ENCODE measurements at regions not wholly inside any gene's neighbourhood (a gene's known extent, or its start where the extent isn't known, plus 50 kb on each side); places are given as distances from the start of the nearest gene placed in this dataset.

DNA sequence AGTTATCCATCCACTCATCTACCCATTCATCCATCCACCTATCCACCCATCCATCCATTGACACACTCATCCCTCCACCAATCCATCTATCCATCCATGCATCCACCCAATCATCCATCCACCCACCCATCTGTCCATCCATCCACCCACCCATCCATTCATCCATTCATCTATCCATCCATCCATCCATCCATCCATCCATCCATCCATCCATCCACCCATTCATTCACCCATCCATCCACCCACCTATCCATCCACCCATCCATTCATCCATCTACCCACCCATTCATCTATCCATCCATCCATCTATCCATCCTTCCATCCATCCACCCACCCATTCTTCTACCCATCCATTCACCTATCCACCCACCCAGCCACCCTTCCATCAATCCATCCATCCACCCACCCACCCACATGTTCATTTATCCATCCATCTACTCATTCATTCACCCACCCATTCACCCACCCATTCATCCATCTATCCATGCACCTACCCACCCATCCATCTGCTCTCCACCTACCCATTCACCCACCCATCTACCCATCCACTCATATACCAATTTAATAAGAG, 193.8 kb upstream of the ARID2 start:
- DNase-seq (ENCODE audit: low read depth, low spot score) = no peak
- CTCF ChIA-PET = interaction anchor here (2.8 kb wide), 1 partner anchor 9 kb away, joined by 26 read pairs; no protein-coding TSS in a partner anchor

DNA sequence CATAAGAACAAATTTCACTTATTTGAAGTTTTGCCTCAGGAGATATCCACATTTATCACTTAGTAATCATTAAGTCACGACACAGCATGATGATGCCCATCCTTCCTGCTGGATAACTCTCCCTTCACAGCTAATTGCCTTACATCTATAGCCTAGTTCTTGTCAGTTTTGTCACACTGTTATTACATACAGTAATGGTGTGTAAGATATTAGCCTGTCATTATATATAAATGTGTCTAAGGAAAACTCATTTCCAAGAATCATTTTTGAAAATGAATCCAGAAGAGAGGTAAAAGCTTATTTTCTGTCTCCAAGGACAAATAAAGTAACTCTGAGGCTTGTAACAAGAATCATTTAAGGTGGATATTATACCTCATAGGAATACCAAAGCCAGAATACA, 193.2 kb upstream of the ARID2 start:
- CTCF ChIA-PET = no interaction called here
- POLR2A ChIA-PET = no interaction called here
- TF ChIP-seq, protein P1, sequence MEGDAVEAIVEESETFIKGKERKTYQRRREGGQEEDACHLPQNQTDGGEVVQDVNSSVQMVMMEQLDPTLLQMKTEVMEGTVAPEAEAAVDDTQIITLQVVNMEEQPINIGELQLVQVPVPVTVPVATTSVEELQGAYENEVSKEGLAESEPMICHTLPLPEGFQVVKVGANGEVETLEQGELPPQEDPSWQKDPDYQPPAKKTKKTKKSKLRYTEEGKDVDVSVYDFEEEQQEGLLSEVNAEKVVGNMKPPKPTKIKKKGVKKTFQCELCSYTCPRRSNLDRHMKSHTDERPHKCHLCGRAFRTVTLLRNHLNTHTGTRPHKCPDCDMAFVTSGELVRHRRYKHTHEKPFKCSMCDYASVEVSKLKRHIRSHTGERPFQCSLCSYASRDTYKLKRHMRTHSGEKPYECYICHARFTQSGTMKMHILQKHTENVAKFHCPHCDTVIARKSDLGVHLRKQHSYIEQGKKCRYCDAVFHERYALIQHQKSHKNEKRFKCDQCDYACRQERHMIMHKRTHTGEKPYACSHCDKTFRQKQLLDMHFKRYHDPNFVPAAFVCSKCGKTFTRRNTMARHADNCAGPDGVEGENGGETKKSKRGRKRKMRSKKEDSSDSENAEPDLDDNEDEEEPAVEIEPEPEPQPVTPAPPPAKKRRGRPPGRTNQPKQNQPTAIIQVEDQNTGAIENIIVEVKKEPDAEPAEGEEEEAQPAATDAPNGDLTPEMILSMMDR (IDR thresholded peaks at IDR 0.05; ENCODE audit: insufficient read depth, low read length, missing control alignments) = no peak
- DNase-seq (ENCODE audit: low read depth, low spot score) = no peak
- H3K4me3 ChIP-seq (ENCODE audit: low read depth, low read length) = no peak overlapping the region

More for the DNA sequence above, 193.8 kb upstream of the ARID2 start:
- no peak overlapping the region for H3K4me3 ChIP-seq (ENCODE audit: low read depth, low read length)
- TF ChIP-seq, protein P1 (IDR thresholded peaks at IDR 0.05; ENCODE audit: insufficient read depth, low read length, missing control alignments) = no peak
- POLR2A ChIA-PET = no interaction called here

DNA sequence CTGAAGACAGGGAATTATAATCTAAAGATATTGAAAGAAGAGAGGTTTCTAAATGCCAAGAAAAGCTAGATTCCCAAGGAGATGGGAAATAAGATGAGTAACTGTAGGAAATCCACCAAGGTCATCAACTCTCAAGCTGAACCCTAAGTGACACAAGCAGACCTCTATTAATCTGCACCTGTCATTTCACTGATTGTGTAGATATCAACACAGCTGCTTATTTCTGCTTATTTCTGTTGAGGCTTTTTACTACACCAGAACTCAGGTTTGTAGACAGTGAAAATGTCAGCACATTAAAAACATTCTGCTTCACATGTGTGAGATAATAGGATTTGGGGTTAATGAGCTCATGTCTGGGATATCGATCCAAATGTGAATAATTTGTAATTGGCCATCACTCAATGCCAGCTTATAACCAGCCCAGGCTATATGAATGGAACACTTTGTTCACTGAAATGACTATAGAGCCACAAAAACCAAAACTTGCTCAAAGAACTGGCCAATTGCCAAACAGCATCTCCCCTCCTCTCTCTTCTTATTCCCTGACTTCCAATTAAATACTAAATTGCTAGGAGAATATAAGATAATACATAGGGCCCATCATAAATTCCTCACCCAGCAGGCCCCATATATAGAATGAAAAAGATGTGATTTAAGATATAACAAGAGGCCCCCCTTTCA, 188.7 kb upstream of the ARID2 start:
- DNase-seq (ENCODE audit: low read depth, low spot score) = no peak
- no peak overlapping the region for H3K4me3 ChIP-seq (ENCODE audit: low read depth, low read length)
- ChIA-PET CTCF (interaction anchor here (0.7 to 1.6 kb wide), 3 partner anchors 185 to 370 kb away, joined by 3 to 7 read pairs (median 4); no protein-coding TSS in a partner anchor), POLR2A (no interaction called here)
- TF ChIP-seq, protein P1 (IDR thresholded peaks at IDR 0.05; ENCODE audit: insufficient read depth, low read length, missing control alignments) = no peak

DNA sequence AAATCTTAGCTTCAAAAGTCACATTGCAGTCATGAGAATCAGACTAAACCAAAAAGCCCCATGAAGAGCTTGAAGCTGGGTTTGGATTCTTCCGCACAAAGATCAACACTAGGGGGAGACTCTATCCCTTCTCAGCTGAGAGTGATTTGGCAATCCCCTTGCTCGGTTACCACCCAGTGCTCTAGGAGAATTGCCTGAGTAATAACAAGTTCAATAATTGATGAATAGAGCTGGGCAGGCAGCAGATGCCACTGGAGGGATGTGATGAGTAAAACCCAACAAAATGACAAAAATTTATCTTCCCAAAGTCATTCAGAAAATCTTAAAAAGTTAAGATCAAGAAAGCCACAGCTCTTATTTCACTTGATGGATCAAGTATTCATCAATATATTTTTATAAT, 185.6 kb upstream of the ARID2 start:
- TF ChIP-seq, protein P1 (IDR thresholded peaks at IDR 0.05; ENCODE audit: insufficient read depth, low read length, missing control alignments) = peak; percentile 70
- DNase-seq (ENCODE audit: low read depth, low spot score) = peak; percentile 45
- CTCF ChIA-PET = interaction anchor here (0.6 to 4.8 kb wide), 54 partner anchors 9 to 462 kb away, joined by 3 to 54 read pairs (median 4); partner anchors contain the start of gene ARID2
- POLR2A ChIA-PET = interaction anchor here (0.6 to 1.6 kb wide), 2 partner anchors 120 to 183 kb away, joined by 4 to 8 read pairs; no protein-coding TSS in a partner anchor
- no peak overlapping the region for H3K4me3 ChIP-seq (ENCODE audit: low read depth, low read length)

GRCh38 chr12:45546545-45546944, 183.0 kb upstream of the ARID2 start:
- ChIA-PET POLR2A (no interaction called here), CTCF (interaction anchor here (4.8 kb wide), 1 partner anchor 180 kb away, joined by 50 read pairs; no protein-coding TSS in a partner anchor)
- TF ChIP-seq, protein P1 (IDR thresholded peaks at IDR 0.05; ENCODE audit: insufficient read depth, low read length, missing control alignments) = no peak
- no peak overlapping the region for H3K4me3 ChIP-seq (ENCODE audit: low read depth, low read length)
- DNase-seq (ENCODE audit: low read depth, low spot score) = no peak

- POLR2A ChIA-PET = no interaction called here
- no peak overlapping the region for H3K4me3 ChIP-seq (ENCODE audit: low read depth, low read length)
- DNase-seq (ENCODE audit: low read depth, low spot score) = no peak
- CTCF ChIA-PET = interaction anchor here (1.5 to 4.8 kb wide), 3 partner anchors 179 to 199 kb away, joined by 4 to 50 read pairs (median 17); no protein-coding TSS in a partner anchor
- TF ChIP-seq, protein P1 (IDR thresholded peaks at IDR 0.05; ENCODE audit: insufficient read depth, low read length, missing control alignments) = no peak
Observed at GRCh38 chr12:45547132-45547531, 182.4 kb upstream of the ARID2 start.
